Dermis microvascular lymphatic vessel endothelial cell (primary cell): ENCODE measurements at regions not wholly inside any gene's neighbourhood (a gene's known extent, or its start where the extent isn't known, plus 50 kb on each side); places are given as distances from the start of the nearest gene placed in this dataset.
"Not testable (repeated sequence)": the region's sequence is repeated elsewhere in the genome, so short reads cannot be mapped to it uniquely, and the experiment has no call there.

ENCODE experiments used
- DNase-seq, 2 donors: peaks; one replicate each; pipeline versions ENCODE4 v3.0.0 to v3.0.0-alpha.2; 2010; ENCODE audit warnings: low read depth in 2 of 2

- no peak for DNase-seq
These were observed 57.3 kb upstream of the PRSS12 start for GRCh38 chr4:118410138-118410537.

GRCh38 chr4:118417325-118417724 lies 64.5 kb upstream of the PRSS12 start:
- no peak for DNase-seq

GRCh38 chr4:118417800-118418199 lies 65.0 kb upstream of the PRSS12 start:
- not testable (repeated sequence) for DNase-seq

- DNase-seq, result not testable (repeated sequence)
These were observed 65.6 kb upstream of the PRSS12 start for GRCh38 chr4:118418396-118418795.

GRCh38 chr4:118419626-118420025 lies 66.8 kb upstream of the PRSS12 start:
- DNase-seq, result not testable (repeated sequence)

GRCh38 chr4:118424062-118424461 lies 71.3 kb upstream of the PRSS12 start:
- peak in 1 of 2 donors; percentile 20 for DNase-seq

GRCh38 chr4:118428881-118429280 lies 76.1 kb upstream of the PRSS12 start:
- DNase-seq, result not testable (repeated sequence)

GRCh38 chr4:118432359-118432758 lies 79.6 kb upstream of the PRSS12 start:
- not testable (repeated sequence) for DNase-seq

GRCh38 chr4:118433612-118434375 lies 81.0 kb upstream of the PRSS12 start:
- not testable (repeated sequence) for DNase-seq

- not testable (repeated sequence) for DNase-seq
These were observed 82.6 kb upstream of the PRSS12 start for GRCh38 chr4:118435415-118435814.

- not testable (repeated sequence) for DNase-seq
These were observed 89.5 kb upstream of the PRSS12 start for GRCh38 chr4:118442115-118442837.

- not testable (repeated sequence) for DNase-seq
These were observed 94.6 kb upstream of the PRSS12 start for GRCh38 chr4:118447397-118447796.

- DNase-seq, result not testable (repeated sequence)
These were observed 102.1 kb upstream of the PRSS12 start for GRCh38 chr4:118454857-118455256.

GRCh38 chr4:118461435-118461834 lies 108.6 kb upstream of the PRSS12 start:
- not testable (repeated sequence) for DNase-seq

GRCh38 chr4:118465831-118466230 lies 113.0 kb upstream of the PRSS12 start:
- DNase-seq, result not testable (repeated sequence)

- not testable (repeated sequence) for DNase-seq
These were observed 121.3 kb upstream of the PRSS12 start for GRCh38 chr4:118474001-118474626.

GRCh38 chr4:118474771-118475170 lies 122.0 kb upstream of the PRSS12 start:
- not testable (repeated sequence) for DNase-seq

GRCh38 chr4:118475901-118476300 lies 123.1 kb upstream of the PRSS12 start:
- DNase-seq, result not testable (repeated sequence)

- not testable (repeated sequence) for DNase-seq
These were observed 125.0 kb upstream of the PRSS12 start for GRCh38 chr4:118477826-118478225.

GRCh38 chr4:118485801-118486314 lies 133.1 kb upstream of the PRSS12 start:
- not testable (repeated sequence) for DNase-seq

- not testable (repeated sequence) for DNase-seq
These were observed 140.2 kb upstream of the PRSS12 start for GRCh38 chr4:118492963-118493362.

GRCh38 chr4:118494437-118494836 lies 141.6 kb upstream of the PRSS12 start:
- not testable (repeated sequence) for DNase-seq
